Psoas muscle (tissue), 7 donors: ENCODE measurements at regions not wholly inside any gene's neighbourhood (a gene's known extent, or its start where the extent isn't known, plus 50 kb on each side); places are given as distances from the start of the nearest gene placed in this dataset.

Source experiments
- ATAC-seq, 4 donors: fragments of 200-7000 bp; cut with Tn5 transposase; one replicate each; pipeline ENCODE4 v1.9.1; 2020; ENCODE audit warnings: moderate library complexity in 3 of 4, mild to moderate bottlenecking in 2 of 4
- DNase-seq, 2 donors: peaks; one replicate each; pipeline ENCODE4 v3.0.0-alpha.2; 2020
- H3K27ac ChIP-seq: fragments of 200-600 bp; one replicate; pipeline ENCODE4 v1.8.0; 2022
- H3K27me3 ChIP-seq, 3 donors: fragments of 200-600 bp in 1 of 3; one replicate each; pipeline versions ENCODE4 v1.6.1 to v1.8.0; 2013 to 2022; ENCODE audit warnings: low read length in 2 of 3, mild to moderate bottlenecking in 2 of 3, moderate library complexity in 1 of 3; ENCODE audit not compliant: insufficient read depth in 3 of 3
- H3K36me3 ChIP-seq, 2 donors: fragments of 200-600 bp in 1 of 2; one replicate each; pipeline versions ENCODE4 v1.6.1 to v1.8.0; 2013 to 2022; ENCODE audit warnings: low read depth in 1 of 2, mild to moderate bottlenecking in 1 of 2, moderate library complexity in 1 of 2; ENCODE audit not compliant: insufficient read depth in 1 of 2
- H3K4me1 ChIP-seq: fragments of 200-600 bp; one replicate; pipeline ENCODE4 v1.8.0; 2022
- H3K4me3 ChIP-seq: fragments of 200-600 bp; one replicate; pipeline ENCODE4 v1.8.0; 2022; ENCODE audit warnings: mild to moderate bottlenecking
- H3K9me3 ChIP-seq: fragments of 200-600 bp; one replicate; pipeline ENCODE4 v1.8.0; 2022
- CTCF ChIP-seq: fragments of 200-600 bp; IDR thresholded peaks from one replicate; pipeline ENCODE4 v1.8.0; 2022; ENCODE audit warnings: antibody characterized with exemption
- WGBS, 3 donors: extraction: QIAGEN DNeasy Blood & Tissue Kit; methylation state at CpG; one replicate each; pipeline versions ENCODE4 v1.1.6 to v1.1.7; 2013; 5-methylcytosine and 5-hydroxymethylcytosine counted together
- intact Hi-C, 2 donors: fragments of 100-400 bp; cut with DNase I; formaldehyde crosslinking; loops; one replicate each; pipeline versions ENCODE4 v1.11.0 to v1.14.2; 2022
- donor health status: healthy with polysubstance abuse.
- donor health status: DM: no; HTN: no; CAD: no; lungs with moderate emphysema.
- donor health status: Bipolar disorder and iron deficiency.
- donor health status: healthy.
- donor health status: DM: yes; HTN: yes; CAD: no.
- donor health status: DM: no; HTN: no; CAD: no.
- donor health status: DM: yes; HTN: yes; CAD: no.

- Histone ChIP-seq H3K27me3 (no peaks in the 10 kb centered on the region), H3K27ac (no peak overlapping the region), H3K36me3 (no peaks in the 10 kb centered on the region), H3K4me1 (peaks cover 25% of the 10 kb centered on the region), H3K4me3 (no peak overlapping the region), H3K9me3 (no peaks in the 10 kb centered on the region)
- WGBS, 3 donors: 88 to 100% (median 88%) methylated on average over 1 of the region's 1 CpG
- DNase-seq: no peak
- intact Hi-C loops: loop anchor here in 1 of 2 donors (5.0 kb wide), 1 partner anchor 94 kb away; the partner anchor contains the start of gene MBNL2
- ATAC-seq: no peak
- no peak for TF ChIP-seq CTCF
Measured at GRCh38 chr13:97127842-97128241, 94.3 kb upstream of the MBNL2 start.

GRCh38 chr13:97130190-97130589 is 91.9 kb upstream of the MBNL2 start:
- Histone ChIP-seq H3K9me3 (no peaks in the 10 kb centered on the region), H3K4me3 (no peak overlapping the region), H3K27ac (no peak overlapping the region), H3K36me3 (no peaks in the 10 kb centered on the region), H3K27me3 (no peaks in the 10 kb centered on the region), H3K4me1 (peaks cover 5% of the 10 kb centered on the region)
- TF ChIP-seq CTCF: no peak
- no peak for DNase-seq
- intact Hi-C loops: no loop called here
- ATAC-seq: no peak
- 75 to 89% (median 86%) methylated on average over 1 of the region's 1 CpG for WGBS, 3 donors

GRCh38 chr13:97131447-97131846 is 90.7 kb upstream of the MBNL2 start:
- DNase-seq (no peak), ATAC-seq (no peak)
- Histone ChIP-seq H3K4me3 (no peak overlapping the region), H3K4me1 (no peaks in the 10 kb centered on the region), H3K9me3 (no peaks in the 10 kb centered on the region), H3K27me3 (no peaks in the 10 kb centered on the region), H3K27ac (no peak overlapping the region), H3K36me3 (no peaks in the 10 kb centered on the region)
- intact Hi-C loops: no loop called here
- TF ChIP-seq CTCF: no peak
- 90 to 94% (median 91%) methylated on average over 4 of the region's 4 CpGs for WGBS, 3 donors

GRCh38 chr13:97133554-97133953 is 88.6 kb upstream of the MBNL2 start:
- DNase-seq (no peak), ATAC-seq (no peak)
- no peaks in the 10 kb centered on the region for H3K27me3 ChIP-seq
- intact Hi-C loops: no loop called here
- no peak overlapping the region for H3K27ac ChIP-seq
- no peaks in the 10 kb centered on the region for H3K36me3 ChIP-seq
- TF ChIP-seq CTCF: no peak
- no peak overlapping the region for H3K4me3 ChIP-seq
- 85 to 95% (median 88%) methylated on average over 3 of the region's 3 CpGs for WGBS, 3 donors
- no peaks in the 10 kb centered on the region for H3K4me1 ChIP-seq
- no peaks in the 10 kb centered on the region for H3K9me3 ChIP-seq

GRCh38 chr13:97133955-97134354 is 88.2 kb upstream of the MBNL2 start:
- Histone ChIP-seq H3K4me3 (no peak overlapping the region), H3K4me1 (no peaks in the 10 kb centered on the region), H3K36me3 (no peaks in the 10 kb centered on the region), H3K9me3 (no peaks in the 10 kb centered on the region), H3K27me3 (no peaks in the 10 kb centered on the region), H3K27ac (no peak overlapping the region)
- no peak for TF ChIP-seq CTCF
- no peak for ATAC-seq
- 80 to 88% (median 83%) methylated on average over 3 of the region's 3 CpGs for WGBS, 3 donors
- no peak for DNase-seq
- intact Hi-C loops: no loop called here
